Endothelial cell of umbilical vein (primary cell): ENCODE measurements at regions not wholly inside any gene's neighbourhood (a gene's known extent, or its start where the extent isn't known, plus 50 kb on each side); places are given as distances from the start of the nearest gene placed in this dataset.

Source experiments
- BruUV-seq: library from RNA; stranded (reverse); fragments of 400-500 nt; replicated peaks from 2 replicates; lab custom pipeline; 2021; lab: Mats Ljungman, UMichigan
- CTCF ChIA-PET: fragments of 300-600, 350-600 bp; sonication (Branson Sonifier 250); formaldehyde crosslinking; loops from one replicate; lab custom pipeline; 2021; ENCODE audit warnings: antibody characterized with exemption, inconsistent platforms; lab: Charles Lee
- POLR2A ChIA-PET: fragments of 300-600, 350-600 bp; sonication (Branson Sonifier 250); formaldehyde crosslinking; loops from one replicate; lab custom pipeline; 2021; ENCODE audit warnings: antibody characterized with exemption, inconsistent platforms; lab: Charles Lee
- DNase-seq: peaks from one replicate; pipeline ENCODE4 v3.0.0-alpha.2; 2011; ENCODE audit warnings: low read depth, low spot score
- FAIRE-seq: peaks from 2 replicates; lab custom pipeline; 2011; peaks lifted over from hg19 to GRCh38; lab: Jason Lieb, UNC
- H2AFZ ChIP-seq: 2 replicates; pipeline ENCODE4 v1.6.0; 2012; ENCODE audit warnings: low read depth, low read length, control low read depth, inconsistent platforms
- H3K27ac ChIP-seq: 2 replicates; pipeline ENCODE4 v1.5.1; 2011; ENCODE audit warnings: low read depth, mild to moderate bottlenecking, control low read depth, low read length, moderate library complexity; ENCODE audit not compliant: insufficient read depth
- H3K27me3 ChIP-seq, 2 experiments: 2 replicates each; pipeline versions ENCODE4 v1.6.0 to v1.6.1; 2011; ENCODE audit warnings: low read length in 2 of 2, mixed read lengths in 1 of 2; ENCODE audit not compliant: control insufficient read depth in 2 of 2, insufficient read depth in 2 of 2
- H3K36me3 ChIP-seq, 2 experiments: 2 replicates in 1 of 2; 3 replicates in 1 of 2; pipeline ENCODE4 v1.5.1; 2011; ENCODE audit warnings: low read length in 2 of 2, mild to moderate bottlenecking in 1 of 2, moderate library complexity in 1 of 2; ENCODE audit not compliant: control insufficient read depth in 2 of 2, insufficient read depth in 2 of 2; ENCODE audit errors: extremely low read depth in 1 of 2
- H3K4me1 ChIP-seq: 3 replicates; pipeline ENCODE4 v1.5.1; 2011; ENCODE audit warnings: mild to moderate bottlenecking, low read length; ENCODE audit not compliant: control insufficient read depth, insufficient read depth; ENCODE audit errors: extremely low read depth
- H3K4me2 ChIP-seq: 2 replicates; pipeline ENCODE4 v1.6.1; 2011; ENCODE audit warnings: low read length, control low read depth, mixed read lengths; ENCODE audit not compliant: insufficient read depth
- H3K4me3 ChIP-seq, 3 experiments: fragments of 200-600 bp in 1 of 3; sonication (generic), shearing (Covaris generic) in 1 of 3; replicated peaks in 1 of 3; 2 replicates each; pipeline ENCODE4 v1.5.1; 2011 to 2016; ENCODE audit warnings: control low read depth in 3 of 3, low read length in 3 of 3, mild to moderate bottlenecking in 2 of 3, inconsistent platforms in 1 of 3, low read depth in 1 of 3, moderate library complexity in 1 of 3; ENCODE audit not compliant: insufficient read depth in 1 of 3
- H3K79me2 ChIP-seq: 2 replicates; pipeline ENCODE4 v1.6.0; 2012; ENCODE audit warnings: low read length, inconsistent platforms; ENCODE audit not compliant: control insufficient read depth, insufficient read depth
- H3K9ac ChIP-seq: replicated peaks from 2 replicates; pipeline ENCODE3; 2011; ENCODE audit warnings: low read length, control low read depth; ENCODE audit not compliant: insufficient read depth; ENCODE audit errors: extremely low read depth
- H3K9me1 ChIP-seq: replicated peaks from 3 replicates; pipeline ENCODE4 v1.6.0; 2011; ENCODE audit warnings: mild to moderate bottlenecking, low read length; ENCODE audit not compliant: control insufficient read depth, insufficient read depth; ENCODE audit errors: extremely low read depth
- H3K9me3 ChIP-seq: replicated peaks from 2 replicates; pipeline ENCODE4 v1.5.1; 2012; ENCODE audit warnings: low read length, inconsistent platforms; ENCODE audit not compliant: control insufficient read depth, insufficient read depth
- H4K20me1 ChIP-seq: replicated peaks from 2 replicates; pipeline ENCODE3; 2011; ENCODE audit warnings: mild to moderate bottlenecking, low read length; ENCODE audit not compliant: control insufficient read depth, insufficient read depth; ENCODE audit errors: extremely low read depth
- CTCF ChIP-seq, 2 donors: IDR thresholded peaks; 1 replicate in 1 of 2; 2 replicates in 1 of 2; pipeline ENCODE4 v1.5.1; 2011; ENCODE audit warnings: low read length in 2 of 2, mild to moderate bottlenecking in 2 of 2, moderate library complexity in 2 of 2, control low read depth in 1 of 2, inconsistent platforms in 1 of 2, low read depth in 1 of 2; ENCODE audit not compliant: insufficient read depth in 1 of 2; ENCODE audit errors: extremely low read depth in 1 of 2
- EZH2 ChIP-seq: IDR thresholded peaks from 2 replicates; pipeline ENCODE4 v1.6.1; 2012; ENCODE audit warnings: borderline replicate concordance, low read depth, mild to moderate bottlenecking, moderate library complexity, low read length, inconsistent platforms; ENCODE audit not compliant: severe bottlenecking
- FOS ChIP-seq: IDR thresholded peaks from 2 replicates; pipeline ENCODE4 v1.6.1; 2011; ENCODE audit warnings: mild to moderate bottlenecking, low read length, moderate library complexity, borderline replicate concordance; ENCODE audit not compliant: insufficient read depth
- GATA2 ChIP-seq: IDR thresholded peaks from 2 replicates; pipeline ENCODE4 v1.7.0; 2011; ENCODE audit warnings: low read depth, mild to moderate bottlenecking, moderate library complexity, mixed read lengths, low read length; ENCODE audit not compliant: insufficient read length, insufficient read depth
- JUN ChIP-seq: IDR thresholded peaks from 2 replicates; pipeline ENCODE4 v1.6.1; 2011; ENCODE audit warnings: borderline replicate concordance, low read depth; ENCODE audit not compliant: insufficient read length, insufficient read depth
- MYC ChIP-seq: IDR thresholded peaks from one replicate; pipeline ENCODE4 v1.6.1; 2011; ENCODE audit warnings: mild to moderate bottlenecking, low read depth, low read length
- POLR2A ChIP-seq: IDR thresholded peaks from 2 replicates; pipeline ENCODE4 v1.6.1; 2012; ENCODE audit warnings: low read depth, mild to moderate bottlenecking, control low read depth, low read length
- POLR2AphosphoS5 ChIP-seq: IDR thresholded peaks from 2 replicates; pipeline ENCODE4 v1.6.1; 2012; ENCODE audit warnings: low read depth, mild to moderate bottlenecking, control low read depth, low read length, moderate library complexity; ENCODE audit not compliant: insufficient read depth
- dilution Hi-C: fragments of 300-500 bp; cut with MboI; formaldehyde crosslinking; loops from one replicate; pipeline ENCODE4 v1.15.0; 2019; ENCODE audit warnings: low sequenced_read_pairs; ENCODE audit not compliant: extremely low pct_ligation_motif_present
- intact Hi-C: fragments of 100-400 bp; cut with micrococcal nuclease; formaldehyde crosslinking; loops from one replicate; pipeline ENCODE4 v1.10.0; 2022
- TF ChIP-seq, protein P1 (sequence below): IDR thresholded peaks from 2 replicates; pipeline ENCODE4 v1.6.1; 2011; ENCODE audit not compliant: insufficient read depth, insufficient read length

DNA sequence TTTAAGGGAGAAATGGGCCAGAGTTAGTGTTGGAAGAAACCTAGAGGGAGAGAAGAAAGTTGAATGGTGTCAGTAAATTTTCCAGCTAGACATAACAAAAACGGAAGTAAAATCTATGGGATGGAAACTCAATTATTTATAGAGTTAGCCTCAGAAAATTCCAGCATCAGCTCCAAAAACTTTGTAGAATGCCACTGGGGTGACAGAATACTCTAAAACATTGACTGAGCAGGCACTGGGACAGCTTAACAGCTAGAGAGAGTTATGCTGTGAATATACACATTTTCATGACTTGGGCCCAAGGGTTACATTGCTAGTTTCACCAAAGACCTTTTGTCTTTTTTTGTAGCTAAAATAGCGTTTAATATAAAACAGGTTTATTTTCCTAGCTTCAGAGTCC, 226.3 kb downstream of the PHLDA1 start:
- POLR2A ChIA-PET, result no interaction called here
- no peaks in the 10 kb centered on the region for H3K9me1 ChIP-seq
- no peak overlapping the region for H2AFZ ChIP-seq
- intact Hi-C loops, result no loop called here
- no peak for FAIRE-seq
- no peaks in the 10 kb centered on the region for H3K27me3 ChIP-seq
- no peaks in the 10 kb centered on the region for H3K9me3 ChIP-seq
- no peaks in the 10 kb centered on the region for H4K20me1 ChIP-seq
- no peaks in the 10 kb centered on the region for H3K79me2 ChIP-seq
- H3K27ac ChIP-seq, result no peak overlapping the region
- no peak overlapping the region for H3K4me2 ChIP-seq
- no peak overlapping the region for H3K4me3 ChIP-seq
- H3K36me3 ChIP-seq, result no peaks in the 10 kb centered on the region
- H3K4me1 ChIP-seq, result no peaks in the 10 kb centered on the region
- TF ChIP-seq, protein P1, sequence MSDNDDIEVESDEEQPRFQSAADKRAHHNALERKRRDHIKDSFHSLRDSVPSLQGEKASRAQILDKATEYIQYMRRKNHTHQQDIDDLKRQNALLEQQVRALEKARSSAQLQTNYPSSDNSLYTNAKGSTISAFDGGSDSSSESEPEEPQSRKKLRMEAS, result no peak
- TF ChIP-seq CTCF (IDR thresholded peaks at IDR 0.05; ENCODE audit: extremely low read depth in 1 of 2, insufficient read depth in 1 of 2, low read depth in 1 of 2, low read length in 2 of 2), result no peak
- TF ChIP-seq JUN, result no peak
- no peak for TF ChIP-seq POLR2AphosphoS5
- TF ChIP-seq EZH2, result no peak
- no peak for TF ChIP-seq POLR2A
- TF ChIP-seq GATA2, result no peak
- TF ChIP-seq FOS, result no peak
- TF ChIP-seq MYC, result no peak
- CTCF ChIA-PET, result interaction anchor here (0.8 to 1.1 kb wide), 3 partner anchors 13 to 279 kb away, joined by 3 to 4 read pairs (median 3); no protein-coding TSS in a partner anchor
- dilution Hi-C loops, result no loop called here
- no peak overlapping the region for H3K9ac ChIP-seq
- BruUV-seq, result no TSS peak
- no peak for DNase-seq
